ENCODE measurements at regions not wholly inside any gene's neighbourhood (a gene's known extent, or its start where the extent isn't known, plus 50 kb on each side); places are given as distances from the start of the nearest gene placed in this dataset.

- no peak for DNase-seq (ENCODE audit: low read depth)
Measured at GRCh38 chr3:194973366-194974000, 287.8 kb downstream of the FAM43A start.

GRCh38 chr3:194974468-194975135 lies 288.9 kb downstream of the FAM43A start:
- DNase-seq (ENCODE audit: low read depth), result no peak

GRCh38 chr3:194976049-194976451 lies 290.4 kb downstream of the FAM43A start:
- no peak for DNase-seq (ENCODE audit: low read depth)

GRCh38 chr3:194976874-194977273 lies 291.2 kb downstream of the FAM43A start:
- no peak for DNase-seq (ENCODE audit: low read depth)

GRCh38 chr3:194977356-194977755 lies 291.7 kb downstream of the FAM43A start:
- DNase-seq (ENCODE audit: low read depth), result no peak

- DNase-seq (ENCODE audit: low read depth), result no peak
Measured at GRCh38 chr3:194979173-194979572, 291.8 kb downstream of the XXYLT1 start.

GRCh38 chr3:194982472-194982871 lies 288.5 kb downstream of the XXYLT1 start:
- no peak for DNase-seq (ENCODE audit: low read depth)

- no peak for DNase-seq (ENCODE audit: low read depth)
Measured at GRCh38 chr3:194983121-194983520, 287.8 kb downstream of the XXYLT1 start.

- no peak for DNase-seq (ENCODE audit: low read depth)
Measured at GRCh38 chr3:194983620-194984019, 287.3 kb downstream of the XXYLT1 start.

- no peak for DNase-seq (ENCODE audit: low read depth)
Measured at GRCh38 chr3:194984066-194984465, 286.9 kb downstream of the XXYLT1 start.

GRCh38 chr3:194984622-194985021 lies 286.3 kb downstream of the XXYLT1 start:
- DNase-seq (ENCODE audit: low read depth), result no peak

GRCh38 chr3:194985031-194985578 lies 285.9 kb downstream of the XXYLT1 start:
- DNase-seq (ENCODE audit: low read depth), result no peak

GRCh38 chr3:194986208-194987043 lies 284.5 kb downstream of the XXYLT1 start:
- no peak for DNase-seq (ENCODE audit: low read depth)

GRCh38 chr3:194987571-194988494 lies 283.1 kb downstream of the XXYLT1 start:
- DNase-seq (ENCODE audit: low read depth), result no peak

- no peak for DNase-seq (ENCODE audit: low read depth)
Measured at GRCh38 chr3:194988495-194989165, 282.3 kb downstream of the XXYLT1 start.

GRCh38 chr3:194989241-194989640 lies 281.7 kb downstream of the XXYLT1 start:
- no peak for DNase-seq (ENCODE audit: low read depth)

GRCh38 chr3:194990454-194991337 lies 280.3 kb downstream of the XXYLT1 start:
- no peak for DNase-seq (ENCODE audit: low read depth)

- DNase-seq (ENCODE audit: low read depth), result no peak
Measured at GRCh38 chr3:194991338-194991654, 279.7 kb downstream of the XXYLT1 start.

- no peak for DNase-seq (ENCODE audit: low read depth)
Measured at GRCh38 chr3:194993896-194994295, 277.1 kb downstream of the XXYLT1 start.

GRCh38 chr3:194994551-194994981 lies 276.4 kb downstream of the XXYLT1 start:
- no peak for DNase-seq (ENCODE audit: low read depth)
